Sigmoid colon (tissue), 6 donors: ENCODE measurements at regions not wholly inside any gene's neighbourhood (a gene's known extent, or its start where the extent isn't known, plus 50 kb on each side); places are given as distances from the start of the nearest gene placed in this dataset.

Experiments used
- DNase-seq: peaks from one replicate; pipeline ENCODE4 v3.0.0-alpha.2; 2019
- H3K27ac ChIP-seq, 4 donors: fragments of 200-600 bp; sonication (generic); one replicate each; pipeline ENCODE4 v1.5.1; 2016 to 2019; ENCODE audit warnings: mild to moderate bottlenecking in 1 of 4
- H3K27me3 ChIP-seq, 3 donors: fragments of 200-600 bp; sonication (generic); one replicate each; pipeline ENCODE4 v1.5.1; 2019; ENCODE audit warnings: mild to moderate bottlenecking in 1 of 3
- H3K36me3 ChIP-seq, 4 donors: fragments of 200-600 bp; sonication (generic); one replicate each; pipeline ENCODE4 v1.5.1; 2016 to 2019
- H3K4me1 ChIP-seq, 4 donors: fragments of 200-600 bp; sonication (generic); one replicate each; pipeline ENCODE4 v1.5.1; 2017 to 2019
- H3K4me3 ChIP-seq, 4 donors: fragments of 200-600 bp; sonication (generic); one replicate each; pipeline ENCODE4 v1.5.1; 2017 to 2019; ENCODE audit warnings: mild to moderate bottlenecking in 2 of 4, moderate library complexity in 1 of 4
- H3K9me3 ChIP-seq, 4 donors: fragments of 200-600 bp in 3 of 4; sonication (generic) in 3 of 4; one replicate each; pipeline versions ENCODE4 v1.5.1 to v1.6.1; 2013 to 2019
- EP300 ChIP-seq, 4 donors: sonication (generic); formaldehyde crosslinking; IDR thresholded peaks; one replicate each; pipeline ENCODE4 v1.6.1; 2017; ENCODE audit warnings: antibody characterized with exemption in 4 of 4
- POLR2A ChIP-seq, 2 donors: fragments of 450-650 bp; IDR thresholded peaks; one replicate each; pipeline ENCODE4 v1.6.1; 2016; ENCODE audit warnings: antibody characterized with exemption in 2 of 2, mild to moderate bottlenecking in 2 of 2, moderate library complexity in 2 of 2
- POLR2AphosphoS5 ChIP-seq, 4 donors: sonication (generic); formaldehyde crosslinking; IDR thresholded peaks; one replicate each; pipeline ENCODE4 v1.6.1; 2017; ENCODE audit warnings: antibody characterized with exemption in 4 of 4
- WGBS, 2 donors: extraction: QIAGEN DNeasy Blood & Tissue Kit; methylation state at CpG; one replicate each; pipeline ENCODE4 v1.1.7; 2013; 5-methylcytosine and 5-hydroxymethylcytosine counted together
- intact Hi-C: fragments of 100-400 bp; cut with DNase I; formaldehyde crosslinking; loops from one replicate; pipeline ENCODE4 v1.15.1; 2023
- TF ChIP-seq, protein P1 (sequence below), 4 experiments: fragments of 450-650 bp in 3 of 4; fragments of 200-600 bp in 1 of 4; IDR thresholded peaks; one replicate each; pipeline ENCODE4 v1.5.1; 2016 to 2019; ENCODE audit warnings: antibody characterized with exemption in 4 of 4, mild to moderate bottlenecking in 3 of 4, moderate library complexity in 2 of 4
- donor health status: healthy with polysubstance abuse.
- donor health status: healthy.

DNA sequence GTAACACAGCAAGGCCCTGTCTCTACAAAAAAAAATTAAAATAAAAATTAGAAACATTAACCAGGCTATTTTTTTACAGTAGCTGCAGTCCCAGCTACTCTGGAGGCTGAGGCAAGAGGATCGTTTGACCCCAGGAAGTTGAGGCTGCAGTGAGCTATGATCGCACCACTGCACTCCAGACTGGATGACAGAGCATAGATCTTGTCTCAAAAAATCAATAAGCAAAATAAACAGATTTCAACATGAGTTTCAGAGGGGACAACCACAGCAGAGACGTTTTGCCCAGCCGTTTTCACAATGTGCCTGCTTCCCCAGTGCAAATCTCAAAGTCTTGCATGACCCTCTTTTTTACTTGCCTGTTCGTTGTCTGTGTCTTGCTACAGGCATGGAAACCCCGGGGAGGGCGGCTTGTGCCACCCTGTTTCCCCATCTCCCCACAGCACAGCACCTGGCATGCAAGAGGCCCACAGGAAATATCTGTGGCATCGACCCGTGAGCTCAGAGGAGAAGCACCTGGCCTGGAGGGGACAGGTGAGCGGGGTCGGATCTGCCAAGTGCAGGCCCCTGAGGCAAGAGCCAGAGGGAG, 222.0 kb upstream of the ZNF507 start:
- no peak for DNase-seq
- H3K27ac ChIP-seq: no peak overlapping the region
- H3K9me3 ChIP-seq: no peaks in the 10 kb centered on the region
- H3K36me3 ChIP-seq: no peaks in the 10 kb centered on the region
- no peak for TF ChIP-seq POLR2A (IDR thresholded peaks at IDR 0.05)
- TF ChIP-seq EP300 (IDR thresholded peaks at IDR 0.05): no peak
- no peak for TF ChIP-seq POLR2AphosphoS5 (IDR thresholded peaks at IDR 0.05)
- TF ChIP-seq, protein P1, sequence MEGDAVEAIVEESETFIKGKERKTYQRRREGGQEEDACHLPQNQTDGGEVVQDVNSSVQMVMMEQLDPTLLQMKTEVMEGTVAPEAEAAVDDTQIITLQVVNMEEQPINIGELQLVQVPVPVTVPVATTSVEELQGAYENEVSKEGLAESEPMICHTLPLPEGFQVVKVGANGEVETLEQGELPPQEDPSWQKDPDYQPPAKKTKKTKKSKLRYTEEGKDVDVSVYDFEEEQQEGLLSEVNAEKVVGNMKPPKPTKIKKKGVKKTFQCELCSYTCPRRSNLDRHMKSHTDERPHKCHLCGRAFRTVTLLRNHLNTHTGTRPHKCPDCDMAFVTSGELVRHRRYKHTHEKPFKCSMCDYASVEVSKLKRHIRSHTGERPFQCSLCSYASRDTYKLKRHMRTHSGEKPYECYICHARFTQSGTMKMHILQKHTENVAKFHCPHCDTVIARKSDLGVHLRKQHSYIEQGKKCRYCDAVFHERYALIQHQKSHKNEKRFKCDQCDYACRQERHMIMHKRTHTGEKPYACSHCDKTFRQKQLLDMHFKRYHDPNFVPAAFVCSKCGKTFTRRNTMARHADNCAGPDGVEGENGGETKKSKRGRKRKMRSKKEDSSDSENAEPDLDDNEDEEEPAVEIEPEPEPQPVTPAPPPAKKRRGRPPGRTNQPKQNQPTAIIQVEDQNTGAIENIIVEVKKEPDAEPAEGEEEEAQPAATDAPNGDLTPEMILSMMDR (IDR thresholded peaks at IDR 0.05): no peak
- H3K4me3 ChIP-seq: no peak overlapping the region
- intact Hi-C loops: no loop called here
- 60 to 76% methylated on average over 11 of the region's 11 CpGs for WGBS, 2 donors
- no peaks in the 10 kb centered on the region for H3K27me3 ChIP-seq
- H3K4me1 ChIP-seq: no peaks in the 10 kb centered on the region

DNA sequence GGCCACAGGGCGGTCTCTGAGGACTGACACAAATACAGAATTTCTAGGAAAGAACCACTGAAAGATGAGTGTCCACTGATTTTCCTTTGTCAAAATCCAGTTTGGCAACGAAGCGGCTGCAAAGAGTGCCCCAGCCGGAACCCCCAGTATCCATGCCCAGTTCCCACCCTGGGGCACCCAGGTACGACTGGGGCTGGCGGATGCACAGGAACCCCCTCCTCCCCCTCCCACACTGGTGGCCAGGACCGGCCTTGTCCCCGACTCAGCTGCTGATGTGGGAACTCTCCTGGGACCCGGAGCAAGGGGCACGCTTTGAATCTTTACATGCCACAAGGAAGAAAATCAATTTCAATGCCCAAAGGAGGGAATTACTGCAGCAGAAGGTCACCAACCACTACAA, 220.8 kb upstream of the ZNF507 start:
- intact Hi-C loops: no loop called here
- H3K9me3 ChIP-seq: no peaks in the 10 kb centered on the region
- H3K27me3 ChIP-seq: no peaks in the 10 kb centered on the region
- no peaks in the 10 kb centered on the region for H3K36me3 ChIP-seq
- peaks cover 0 to 4% (median under 1%) of the 10 kb centered on the region in 4 donors for H3K4me1 ChIP-seq
- TF ChIP-seq EP300 (IDR thresholded peaks at IDR 0.05) (no peak), POLR2AphosphoS5 (IDR thresholded peaks at IDR 0.05) (no peak), POLR2A (IDR thresholded peaks at IDR 0.05) (no peak)
- TF ChIP-seq, protein P1 (IDR thresholded peaks at IDR 0.05): no peak
- no peak for DNase-seq
- H3K4me3 ChIP-seq: no peak overlapping the region
- no peak overlapping the region for H3K27ac ChIP-seq
- 91 to 94% methylated on average over 10 of the region's 10 CpGs for WGBS, 2 donors

DNA sequence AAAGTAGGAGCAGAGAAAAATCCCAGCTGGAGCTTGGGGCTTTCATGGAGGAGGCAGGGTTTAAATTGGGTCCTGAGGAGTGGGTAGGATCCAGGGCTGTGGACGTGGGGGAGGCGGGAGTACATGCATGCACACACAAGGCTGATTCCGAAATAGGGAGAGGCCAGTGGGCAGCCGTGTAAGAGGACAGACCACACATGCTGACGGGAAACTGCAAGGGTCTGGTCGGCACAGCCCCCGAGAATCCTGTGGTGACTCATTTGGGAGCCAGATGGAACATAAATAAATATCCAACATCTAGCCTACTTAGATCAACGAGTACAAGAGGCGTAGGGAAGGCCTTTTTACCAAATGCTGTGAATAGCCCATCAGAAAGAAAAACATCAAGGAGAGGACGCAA, 216.3 kb upstream of the ZNF507 start:
- peaks cover 0 to 14% (median 13%) of the 10 kb centered on the region in 4 donors for H3K4me1 ChIP-seq
- H3K27ac ChIP-seq: peak overlapping the region in 1 of 4 donors; percentile 41
- 64 to 67% methylated on average over 10 of the region's 10 CpGs for WGBS, 2 donors
- no peaks in the 10 kb centered on the region for H3K36me3 ChIP-seq
- DNase-seq: no peak
- no peak overlapping the region for H3K4me3 ChIP-seq
- TF ChIP-seq POLR2AphosphoS5 (IDR thresholded peaks at IDR 0.05): no peak
- TF ChIP-seq EP300 (IDR thresholded peaks at IDR 0.05): no peak
- no peak for TF ChIP-seq POLR2A (IDR thresholded peaks at IDR 0.05)
- TF ChIP-seq, protein P1 (IDR thresholded peaks at IDR 0.05): no peak
- intact Hi-C loops: no loop called here
- no peaks in the 10 kb centered on the region for H3K9me3 ChIP-seq
- H3K27me3 ChIP-seq: no peaks in the 10 kb centered on the region

DNA sequence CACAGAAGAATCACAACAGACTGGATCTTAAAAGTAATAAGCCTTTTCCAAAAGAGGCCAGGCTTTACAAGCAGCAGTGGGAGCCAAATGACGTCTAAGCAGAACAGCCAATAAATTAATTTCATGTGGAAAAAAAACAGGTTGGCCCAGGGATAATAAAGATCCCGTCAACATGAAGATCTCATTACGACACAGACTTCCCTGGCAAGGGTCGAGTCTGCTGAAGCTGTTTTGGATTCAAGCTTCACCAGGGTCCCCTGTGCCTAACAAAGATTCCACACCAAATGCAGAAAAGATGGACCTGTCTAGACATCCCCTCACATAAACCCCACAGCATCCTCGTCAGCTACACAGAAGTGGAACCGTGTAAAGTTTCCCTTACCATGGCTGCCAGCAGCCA, 215.1 kb upstream of the ZNF507 start:
- peak in 3 of 4 donors; percentile 35 to 72 (median 42) for TF ChIP-seq POLR2AphosphoS5 (IDR thresholded peaks at IDR 0.05)
- TF ChIP-seq EP300 (IDR thresholded peaks at IDR 0.05): peak in 1 of 4 donors; percentile 66
- no peak for TF ChIP-seq POLR2A (IDR thresholded peaks at IDR 0.05)
- TF ChIP-seq, protein P1 (IDR thresholded peaks at IDR 0.05): no peak
- DNase-seq: no peak
- 15 to 48% methylated on average over 6 of the region's 6 CpGs for WGBS, 2 donors
- no peaks in the 10 kb centered on the region for H3K9me3 ChIP-seq
- intact Hi-C loops: no loop called here
- H3K27ac ChIP-seq: peak overlapping the region in 2 of 4 donors; percentile 41
- no peak overlapping the region for H3K4me3 ChIP-seq
- H3K27me3 ChIP-seq: no peaks in the 10 kb centered on the region
- H3K4me1 ChIP-seq: peaks cover 0 to 14% (median 13%) of the 10 kb centered on the region in 4 donors
- no peaks in the 10 kb centered on the region for H3K36me3 ChIP-seq

DNA sequence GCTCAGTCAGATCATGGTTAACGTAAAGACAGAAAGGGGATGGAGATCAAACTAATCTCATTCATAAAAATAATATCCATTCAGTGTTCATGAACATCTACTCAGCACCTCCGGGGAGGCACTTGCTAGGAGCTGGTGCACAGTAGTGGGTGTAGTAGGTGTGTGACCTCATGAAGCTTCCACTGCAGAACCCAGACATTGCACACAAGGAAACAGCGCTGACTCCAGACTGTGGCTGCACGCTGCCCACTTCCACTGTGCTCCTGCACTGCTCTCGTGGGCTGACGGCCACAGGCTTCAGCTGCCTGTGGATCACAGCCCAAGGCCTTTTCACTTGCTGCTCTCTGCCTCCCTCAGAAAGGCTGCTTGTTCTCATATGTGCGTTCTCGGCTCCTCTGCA, 214.4 kb upstream of the ZNF507 start:
- Histone ChIP-seq H3K9me3 (no peaks in the 10 kb centered on the region), H3K27me3 (no peaks in the 10 kb centered on the region), H3K27ac (peak overlapping the region in 1 of 4 donors; percentile 41), H3K4me3 (no peak overlapping the region), H3K36me3 (no peaks in the 10 kb centered on the region), H3K4me1 (peaks cover 0 to 14% (median 13%) of the 10 kb centered on the region in 4 donors)
- WGBS, 2 donors: 83 to 85% methylated on average over 8 of the region's 8 CpGs
- intact Hi-C loops: no loop called here
- DNase-seq: no peak
- TF ChIP-seq POLR2AphosphoS5 (IDR thresholded peaks at IDR 0.05) (no peak), EP300 (IDR thresholded peaks at IDR 0.05) (no peak), POLR2A (IDR thresholded peaks at IDR 0.05) (no peak)
- TF ChIP-seq, protein P1 (IDR thresholded peaks at IDR 0.05): no peak
